GM12872 (cell line): ENCODE measurements at regions not wholly inside any gene's neighbourhood (a gene's known extent, or its start where the extent isn't known, plus 50 kb on each side); places are given as distances from the start of the nearest gene placed in this dataset.

ENCODE experiments used
- CTCF ChIP-seq: IDR thresholded peaks from 3 replicates; pipeline ENCODE4 v1.5.1; 2011; ENCODE audit warnings: low read depth, mild to moderate bottlenecking, low read length, moderate library complexity; ENCODE audit not compliant: insufficient read depth

- no peak for TF ChIP-seq CTCF
Measured at GRCh38 chr7:153107826-153108225, 348.3 kb downstream of the ACTR3B start.

GRCh38 chr7:153109566-153109965 lies 350.0 kb downstream of the ACTR3B start:
- TF ChIP-seq CTCF: no peak

- TF ChIP-seq CTCF: no peak
Measured at GRCh38 chr7:153110606-153111005, 351.1 kb downstream of the ACTR3B start.

GRCh38 chr7:153130052-153130451 lies 370.5 kb downstream of the ACTR3B start:
- no peak for TF ChIP-seq CTCF

- no peak for TF ChIP-seq CTCF
Measured at GRCh38 chr7:153151766-153152165, 392.2 kb downstream of the ACTR3B start.

- TF ChIP-seq CTCF: no peak
Measured at GRCh38 chr7:153152801-153153422, 393.4 kb downstream of the ACTR3B start.

- TF ChIP-seq CTCF: no peak
Measured at GRCh38 chr7:153158149-153158548, 398.6 kb downstream of the ACTR3B start.

GRCh38 chr7:153170287-153170686 lies 410.7 kb downstream of the ACTR3B start:
- TF ChIP-seq CTCF: no peak
